HL-60 (cell line): ENCODE measurements at regions not wholly inside any gene's neighbourhood (a gene's known extent, or its start where the extent isn't known, plus 50 kb on each side); places are given as distances from the start of the nearest gene placed in this dataset.

ENCODE experiments used
- DNase-seq, 2 experiments: peaks; one replicate each; pipeline ENCODE4 v3.0.0-alpha.2; 2010 to 2020; ENCODE audit warnings: low read depth in 1 of 2, low spot score in 1 of 2
- H3K27ac ChIP-seq: fragments of 250-450 bp; sonication (Bioruptor Pico); replicated peaks from 2 replicates; pipeline ENCODE4 v1.5.1; 2020; ENCODE audit warnings: mild to moderate bottlenecking, moderate library complexity
- H3K27me3 ChIP-seq: fragments of 250-450 bp; sonication (Bioruptor Pico); 2 replicates; pipeline ENCODE4 v1.5.1; 2021; ENCODE audit warnings: mild to moderate bottlenecking, moderate library complexity; ENCODE audit not compliant: insufficient read depth, poor library complexity, severe bottlenecking
- H3K4me3 ChIP-seq: replicated peaks from 2 replicates; pipeline ENCODE4 v1.5.1; 2011; ENCODE audit warnings: mild to moderate bottlenecking, control low read depth, low read length; ENCODE audit not compliant: insufficient read depth
- CTCF ChIP-seq: IDR thresholded peaks from one replicate; pipeline ENCODE4 v1.5.1; 2011; ENCODE audit warnings: low read length, control low read depth, inconsistent platforms; ENCODE audit not compliant: insufficient read depth
- GABPA ChIP-seq: IDR thresholded peaks from 2 replicates; pipeline ENCODE4 v1.6.1; 2012; ENCODE audit warnings: low read depth
- POLR2AphosphoS5 ChIP-seq: IDR thresholded peaks from 2 replicates; pipeline ENCODE4 v1.6.1; 2012; ENCODE audit warnings: low read depth
- REST ChIP-seq: IDR thresholded peaks from 2 replicates; pipeline ENCODE4 v1.6.1; 2012; ENCODE audit warnings: low read depth; ENCODE audit not compliant: insufficient replicate concordance
- SPI1 ChIP-seq: IDR thresholded peaks from 2 replicates; pipeline ENCODE4 v1.6.1; 2012; ENCODE audit warnings: low read depth, mild to moderate bottlenecking, borderline replicate concordance

- Histone ChIP-seq H3K4me3 (no peak overlapping the region), H3K27ac (no peak overlapping the region), H3K27me3 (no peaks in the 10 kb centered on the region)
- no peak for DNase-seq
- TF ChIP-seq POLR2AphosphoS5 (no peak), SPI1 (no peak), REST (no peak), GABPA (no peak), CTCF (no peak)
These were observed 268.7 kb upstream of the ARRDC4 start for GRCh38 chr15:97691799-97692198.

- peak; percentile 97 for TF ChIP-seq POLR2AphosphoS5
- TF ChIP-seq REST = peak; percentile 17
- TF ChIP-seq SPI1 = no peak; the same call in 1 of the 2 replicates
- TF ChIP-seq GABPA = peak; percentile 46; the same call in 1 of the 2 replicates
- TF ChIP-seq CTCF = no peak
These were observed 268.0 kb upstream of the ARRDC4 start for GRCh38 chr15:97692301-97693015.

GRCh38 chr15:97694456-97694855 lies 266.0 kb upstream of the ARRDC4 start:
- DNase-seq = no peak
- TF ChIP-seq CTCF (no peak), POLR2AphosphoS5 (no peak), REST (no peak), SPI1 (no peak), GABPA (no peak)
- no peak overlapping the region for H3K27ac ChIP-seq
- H3K27me3 ChIP-seq = no peaks in the 10 kb centered on the region
- H3K4me3 ChIP-seq = no peak overlapping the region

More at GRCh38 chr15:97692301-97693015, 268.0 kb upstream of the ARRDC4 start:
- peak; percentile 82 to 85 for DNase-seq
- H3K4me3 ChIP-seq = peak overlapping the region; percentile 2; the same call in 1 of the 2 replicates
- no peaks in the 10 kb centered on the region for H3K27me3 ChIP-seq
- peak overlapping the region; percentile 47 for H3K27ac ChIP-seq
